IPS-18a (cell line): ENCODE measurements at regions not wholly inside any gene's neighbourhood (a gene's known extent, or its start where the extent isn't known, plus 50 kb on each side); places are given as distances from the start of the nearest gene placed in this dataset.
"Not testable (repeated sequence)": the region's sequence is repeated elsewhere in the genome, so short reads cannot be mapped to it uniquely, and the experiment has no call there.

Experiments
- H3K27ac ChIP-seq: one replicate; pipeline ENCODE4 v1.5.1; 2013; ENCODE audit warnings: low read length
- H3K27me3 ChIP-seq: one replicate; pipeline ENCODE4 v1.6.1; 2013; ENCODE audit warnings: mild to moderate bottlenecking, low read length; ENCODE audit not compliant: control insufficient read depth, insufficient read depth
- H3K36me3 ChIP-seq: one replicate; pipeline ENCODE4 v1.6.1; 2013; ENCODE audit warnings: low read depth, low read length; ENCODE audit not compliant: control insufficient read depth
- H3K4me1 ChIP-seq: one replicate; pipeline ENCODE4 v1.6.1; 2013; ENCODE audit warnings: low read depth, low read length; ENCODE audit not compliant: control insufficient read depth
- H3K4me3 ChIP-seq: one replicate; pipeline ENCODE4 v1.5.1; 2013; ENCODE audit warnings: low read length
- H3K9ac ChIP-seq: one replicate; pipeline ENCODE4 v1.6.1; 2013; ENCODE audit warnings: mild to moderate bottlenecking, low read length, moderate library complexity
- H3K9me3 ChIP-seq: one replicate; pipeline ENCODE4 v1.6.1; 2013; ENCODE audit warnings: low read depth, low read length; ENCODE audit not compliant: control insufficient read depth

GRCh38 chr4:123230061-123230460, 166.5 kb upstream of the SPRY1 start:
- no peaks in the 10 kb centered on the region for H3K27me3 ChIP-seq
- peaks cover 23% of the 10 kb centered on the region for H3K4me1 ChIP-seq
- no peak overlapping the region for H3K9ac ChIP-seq
- H3K27ac ChIP-seq = no peak overlapping the region
- H3K4me3 ChIP-seq = no peak overlapping the region
- no peaks in the 10 kb centered on the region for H3K36me3 ChIP-seq
- H3K9me3 ChIP-seq = no peaks in the 10 kb centered on the region

GRCh38 chr4:123232439-123232838, 164.2 kb upstream of the SPRY1 start:
- peaks cover 23% of the 10 kb centered on the region for H3K4me1 ChIP-seq
- no peak overlapping the region for H3K27ac ChIP-seq

GRCh38 chr4:123233136-123233768, 163.3 kb upstream of the SPRY1 start:
- no peak overlapping the region for H3K9ac ChIP-seq
- no peaks in the 10 kb centered on the region for H3K27me3 ChIP-seq
- peaks cover 23% of the 10 kb centered on the region for H3K4me1 ChIP-seq
- H3K9me3 ChIP-seq = no peaks in the 10 kb centered on the region
- H3K36me3 ChIP-seq = no peaks in the 10 kb centered on the region
- H3K4me3 ChIP-seq = no peak overlapping the region
- no peak overlapping the region for H3K27ac ChIP-seq

More at GRCh38 chr4:123232439-123232838, 164.2 kb upstream of the SPRY1 start:
- no peaks in the 10 kb centered on the region for H3K27me3 ChIP-seq
- H3K36me3 ChIP-seq = no peaks in the 10 kb centered on the region
- no peak overlapping the region for H3K4me3 ChIP-seq
- H3K9me3 ChIP-seq = no peaks in the 10 kb centered on the region
- no peak overlapping the region for H3K9ac ChIP-seq

- no peak overlapping the region for H3K9ac ChIP-seq
- H3K27me3 ChIP-seq = no peaks in the 10 kb centered on the region
- peaks cover 23% of the 10 kb centered on the region for H3K4me1 ChIP-seq
- no peaks in the 10 kb centered on the region for H3K9me3 ChIP-seq
- no peak overlapping the region for H3K4me3 ChIP-seq
- no peak overlapping the region for H3K27ac ChIP-seq
- H3K36me3 ChIP-seq = no peaks in the 10 kb centered on the region
Observed at GRCh38 chr4:123234955-123235354, 161.6 kb upstream of the SPRY1 start.

GRCh38 chr4:123235431-123235830, 161.2 kb upstream of the SPRY1 start:
- Histone ChIP-seq H3K4me3 (no peak overlapping the region), H3K36me3 (no peaks in the 10 kb centered on the region), H3K27me3 (no peaks in the 10 kb centered on the region), H3K4me1 (peaks cover 23% of the 10 kb centered on the region), H3K27ac (no peak overlapping the region), H3K9ac (no peak overlapping the region), H3K9me3 (no peaks in the 10 kb centered on the region)

GRCh38 chr4:123236606-123237005, 160.0 kb upstream of the SPRY1 start:
- Histone ChIP-seq H3K9me3 (no peaks in the 10 kb centered on the region), H3K4me1 (peaks cover 20% of the 10 kb centered on the region), H3K27ac (no peak overlapping the region), H3K36me3 (no peaks in the 10 kb centered on the region), H3K4me3 (no peak overlapping the region), H3K9ac (no peak overlapping the region), H3K27me3 (no peaks in the 10 kb centered on the region)

- H3K27me3 ChIP-seq, H3K4me3 ChIP-seq, H3K9ac ChIP-seq, H3K36me3 ChIP-seq, H3K4me1 ChIP-seq, H3K27ac ChIP-seq, H3K9me3 ChIP-seq: not testable (repeated sequence)
Observed at GRCh38 chr4:123240286-123240685, 156.3 kb upstream of the SPRY1 start.

- H3K4me3 ChIP-seq, H3K27ac ChIP-seq, H3K36me3 ChIP-seq, H3K27me3 ChIP-seq, H3K9me3 ChIP-seq, H3K4me1 ChIP-seq, H3K9ac ChIP-seq: not testable (repeated sequence)
Observed at GRCh38 chr4:123243220-123243619, 153.4 kb upstream of the SPRY1 start.

GRCh38 chr4:123244137-123244536, 152.5 kb upstream of the SPRY1 start:
- Histone ChIP-seq H3K9me3 (no peaks in the 10 kb centered on the region), H3K27ac (no peak overlapping the region), H3K4me3 (no peak overlapping the region), H3K36me3 (no peaks in the 10 kb centered on the region), H3K27me3 (no peaks in the 10 kb centered on the region), H3K4me1 (no peaks in the 10 kb centered on the region), H3K9ac (no peak overlapping the region)

GRCh38 chr4:123246085-123246484, 150.5 kb upstream of the SPRY1 start:
- H3K27ac ChIP-seq = no peak overlapping the region
- no peaks in the 10 kb centered on the region for H3K9me3 ChIP-seq
- no peaks in the 10 kb centered on the region for H3K4me1 ChIP-seq
- no peak overlapping the region for H3K9ac ChIP-seq
- H3K36me3 ChIP-seq = no peaks in the 10 kb centered on the region
- no peak overlapping the region for H3K4me3 ChIP-seq
- H3K27me3 ChIP-seq = no peaks in the 10 kb centered on the region

GRCh38 chr4:123248085-123248659, 148.4 kb upstream of the SPRY1 start:
- Histone ChIP-seq H3K9ac (no peak overlapping the region), H3K36me3 (no peaks in the 10 kb centered on the region), H3K4me3 (no peak overlapping the region), H3K4me1 (no peaks in the 10 kb centered on the region), H3K27me3 (no peaks in the 10 kb centered on the region), H3K9me3 (no peaks in the 10 kb centered on the region), H3K27ac (no peak overlapping the region)

- Histone ChIP-seq H3K9me3 (no peaks in the 10 kb centered on the region), H3K27ac (no peak overlapping the region), H3K27me3 (no peaks in the 10 kb centered on the region), H3K9ac (no peak overlapping the region), H3K4me3 (no peak overlapping the region), H3K4me1 (no peaks in the 10 kb centered on the region), H3K36me3 (no peaks in the 10 kb centered on the region)
Observed at GRCh38 chr4:123249821-123250220, 146.8 kb upstream of the SPRY1 start.
